Endothelial cell of umbilical vein (primary cell): ENCODE measurements at regions not wholly inside any gene's neighbourhood (a gene's known extent, or its start where the extent isn't known, plus 50 kb on each side); places are given as distances from the start of the nearest gene placed in this dataset.

Experiments used
- BruUV-seq: library from RNA; stranded (reverse); fragments of 400-500 nt; replicated peaks from 2 replicates; lab custom pipeline; 2021; lab: Mats Ljungman, UMichigan
- CTCF ChIA-PET: fragments of 300-600, 350-600 bp; sonication (Branson Sonifier 250); formaldehyde crosslinking; loops from one replicate; lab custom pipeline; 2021; ENCODE audit warnings: antibody characterized with exemption, inconsistent platforms; lab: Charles Lee
- POLR2A ChIA-PET: fragments of 300-600, 350-600 bp; sonication (Branson Sonifier 250); formaldehyde crosslinking; loops from one replicate; lab custom pipeline; 2021; ENCODE audit warnings: antibody characterized with exemption, inconsistent platforms; lab: Charles Lee
- DNase-seq: peaks from one replicate; pipeline ENCODE4 v3.0.0-alpha.2; 2011; ENCODE audit warnings: low read depth, low spot score
- FAIRE-seq: peaks from 2 replicates; lab custom pipeline; 2011; peaks lifted over from hg19 to GRCh38; lab: Jason Lieb, UNC
- H2AFZ ChIP-seq: 2 replicates; pipeline ENCODE4 v1.6.0; 2012; ENCODE audit warnings: low read depth, low read length, control low read depth, inconsistent platforms
- H3K27ac ChIP-seq: 2 replicates; pipeline ENCODE4 v1.5.1; 2011; ENCODE audit warnings: low read depth, mild to moderate bottlenecking, control low read depth, low read length, moderate library complexity; ENCODE audit not compliant: insufficient read depth
- H3K27me3 ChIP-seq, 2 experiments: 2 replicates each; pipeline versions ENCODE4 v1.6.0 to v1.6.1; 2011; ENCODE audit warnings: low read length in 2 of 2, mixed read lengths in 1 of 2; ENCODE audit not compliant: control insufficient read depth in 2 of 2, insufficient read depth in 2 of 2
- H3K36me3 ChIP-seq, 2 experiments: 2 replicates in 1 of 2; 3 replicates in 1 of 2; pipeline ENCODE4 v1.5.1; 2011; ENCODE audit warnings: low read length in 2 of 2, mild to moderate bottlenecking in 1 of 2, moderate library complexity in 1 of 2; ENCODE audit not compliant: control insufficient read depth in 2 of 2, insufficient read depth in 2 of 2; ENCODE audit errors: extremely low read depth in 1 of 2
- H3K4me1 ChIP-seq: 3 replicates; pipeline ENCODE4 v1.5.1; 2011; ENCODE audit warnings: mild to moderate bottlenecking, low read length; ENCODE audit not compliant: control insufficient read depth, insufficient read depth; ENCODE audit errors: extremely low read depth
- H3K4me2 ChIP-seq: 2 replicates; pipeline ENCODE4 v1.6.1; 2011; ENCODE audit warnings: low read length, control low read depth, mixed read lengths; ENCODE audit not compliant: insufficient read depth
- H3K4me3 ChIP-seq, 3 experiments: fragments of 200-600 bp in 1 of 3; sonication (generic), shearing (Covaris generic) in 1 of 3; replicated peaks in 1 of 3; 2 replicates each; pipeline ENCODE4 v1.5.1; 2011 to 2016; ENCODE audit warnings: control low read depth in 3 of 3, low read length in 3 of 3, mild to moderate bottlenecking in 2 of 3, inconsistent platforms in 1 of 3, low read depth in 1 of 3, moderate library complexity in 1 of 3; ENCODE audit not compliant: insufficient read depth in 1 of 3
- H3K79me2 ChIP-seq: 2 replicates; pipeline ENCODE4 v1.6.0; 2012; ENCODE audit warnings: low read length, inconsistent platforms; ENCODE audit not compliant: control insufficient read depth, insufficient read depth
- H3K9ac ChIP-seq: replicated peaks from 2 replicates; pipeline ENCODE3; 2011; ENCODE audit warnings: low read length, control low read depth; ENCODE audit not compliant: insufficient read depth; ENCODE audit errors: extremely low read depth
- H3K9me1 ChIP-seq: replicated peaks from 3 replicates; pipeline ENCODE4 v1.6.0; 2011; ENCODE audit warnings: mild to moderate bottlenecking, low read length; ENCODE audit not compliant: control insufficient read depth, insufficient read depth; ENCODE audit errors: extremely low read depth
- H3K9me3 ChIP-seq: replicated peaks from 2 replicates; pipeline ENCODE4 v1.5.1; 2012; ENCODE audit warnings: low read length, inconsistent platforms; ENCODE audit not compliant: control insufficient read depth, insufficient read depth
- H4K20me1 ChIP-seq: replicated peaks from 2 replicates; pipeline ENCODE3; 2011; ENCODE audit warnings: mild to moderate bottlenecking, low read length; ENCODE audit not compliant: control insufficient read depth, insufficient read depth; ENCODE audit errors: extremely low read depth
- CTCF ChIP-seq, 2 donors: IDR thresholded peaks; 1 replicate in 1 of 2; 2 replicates in 1 of 2; pipeline ENCODE4 v1.5.1; 2011; ENCODE audit warnings: low read length in 2 of 2, mild to moderate bottlenecking in 2 of 2, moderate library complexity in 2 of 2, control low read depth in 1 of 2, inconsistent platforms in 1 of 2, low read depth in 1 of 2; ENCODE audit not compliant: insufficient read depth in 1 of 2; ENCODE audit errors: extremely low read depth in 1 of 2
- EZH2 ChIP-seq: IDR thresholded peaks from 2 replicates; pipeline ENCODE4 v1.6.1; 2012; ENCODE audit warnings: borderline replicate concordance, low read depth, mild to moderate bottlenecking, moderate library complexity, low read length, inconsistent platforms; ENCODE audit not compliant: severe bottlenecking
- FOS ChIP-seq: IDR thresholded peaks from 2 replicates; pipeline ENCODE4 v1.6.1; 2011; ENCODE audit warnings: mild to moderate bottlenecking, low read length, moderate library complexity, borderline replicate concordance; ENCODE audit not compliant: insufficient read depth
- GATA2 ChIP-seq: IDR thresholded peaks from 2 replicates; pipeline ENCODE4 v1.7.0; 2011; ENCODE audit warnings: low read depth, mild to moderate bottlenecking, moderate library complexity, mixed read lengths, low read length; ENCODE audit not compliant: insufficient read length, insufficient read depth
- JUN ChIP-seq: IDR thresholded peaks from 2 replicates; pipeline ENCODE4 v1.6.1; 2011; ENCODE audit warnings: borderline replicate concordance, low read depth; ENCODE audit not compliant: insufficient read length, insufficient read depth
- MYC ChIP-seq: IDR thresholded peaks from one replicate; pipeline ENCODE4 v1.6.1; 2011; ENCODE audit warnings: mild to moderate bottlenecking, low read depth, low read length
- POLR2A ChIP-seq: IDR thresholded peaks from 2 replicates; pipeline ENCODE4 v1.6.1; 2012; ENCODE audit warnings: low read depth, mild to moderate bottlenecking, control low read depth, low read length
- POLR2AphosphoS5 ChIP-seq: IDR thresholded peaks from 2 replicates; pipeline ENCODE4 v1.6.1; 2012; ENCODE audit warnings: low read depth, mild to moderate bottlenecking, control low read depth, low read length, moderate library complexity; ENCODE audit not compliant: insufficient read depth
- dilution Hi-C: fragments of 300-500 bp; cut with MboI; formaldehyde crosslinking; loops from one replicate; pipeline ENCODE4 v1.15.0; 2019; ENCODE audit warnings: low sequenced_read_pairs; ENCODE audit not compliant: extremely low pct_ligation_motif_present
- intact Hi-C: fragments of 100-400 bp; cut with micrococcal nuclease; formaldehyde crosslinking; loops from one replicate; pipeline ENCODE4 v1.10.0; 2022
- TF ChIP-seq, protein P1 (sequence below): IDR thresholded peaks from 2 replicates; pipeline ENCODE4 v1.6.1; 2011; ENCODE audit not compliant: insufficient read depth, insufficient read length

GRCh38 chr6:119536666-119537065 is 187.1 kb upstream of the MAN1A1 start:
- BruUV-seq, result no TSS peak
- H3K79me2 ChIP-seq, result no peaks in the 10 kb centered on the region
- H3K4me2 ChIP-seq, result no peak overlapping the region
- no peaks in the 10 kb centered on the region for H3K9me1 ChIP-seq
- H3K4me3 ChIP-seq, result no peak overlapping the region
- intact Hi-C loops, result no loop called here
- H3K4me1 ChIP-seq, result no peaks in the 10 kb centered on the region
- H3K36me3 ChIP-seq, result no peaks in the 10 kb centered on the region
- H3K9me3 ChIP-seq, result no peaks in the 10 kb centered on the region
- H4K20me1 ChIP-seq, result no peaks in the 10 kb centered on the region
- no peak for FAIRE-seq
- ChIA-PET CTCF (interaction anchor here (1.5 kb wide), 1 partner anchor 407 kb away, joined by 3 read pairs; no protein-coding TSS in a partner anchor), POLR2A (no interaction called here)
- dilution Hi-C loops, result no loop called here
- H2AFZ ChIP-seq, result no peak overlapping the region
- no peak overlapping the region for H3K9ac ChIP-seq
- no peak for TF ChIP-seq FOS
- no peak for TF ChIP-seq POLR2A
- TF ChIP-seq JUN, result no peak
- no peak for TF ChIP-seq MYC
- no peak for TF ChIP-seq EZH2
- TF ChIP-seq GATA2, result no peak
- TF ChIP-seq, protein P1, sequence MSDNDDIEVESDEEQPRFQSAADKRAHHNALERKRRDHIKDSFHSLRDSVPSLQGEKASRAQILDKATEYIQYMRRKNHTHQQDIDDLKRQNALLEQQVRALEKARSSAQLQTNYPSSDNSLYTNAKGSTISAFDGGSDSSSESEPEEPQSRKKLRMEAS, result no peak
- no peak for TF ChIP-seq POLR2AphosphoS5
- no peak for TF ChIP-seq CTCF (IDR thresholded peaks at IDR 0.05; ENCODE audit: extremely low read depth in 1 of 2, insufficient read depth in 1 of 2, low read depth in 1 of 2, low read length in 2 of 2)
- no peak for DNase-seq
- no peak overlapping the region for H3K27ac ChIP-seq
- H3K27me3 ChIP-seq, result no peaks in the 10 kb centered on the region
